ENCODE measurements at regions not wholly inside any gene's neighbourhood (a gene's known extent, or its start where the extent isn't known, plus 50 kb on each side); places are given as distances from the start of the nearest gene placed in this dataset.

DNA sequence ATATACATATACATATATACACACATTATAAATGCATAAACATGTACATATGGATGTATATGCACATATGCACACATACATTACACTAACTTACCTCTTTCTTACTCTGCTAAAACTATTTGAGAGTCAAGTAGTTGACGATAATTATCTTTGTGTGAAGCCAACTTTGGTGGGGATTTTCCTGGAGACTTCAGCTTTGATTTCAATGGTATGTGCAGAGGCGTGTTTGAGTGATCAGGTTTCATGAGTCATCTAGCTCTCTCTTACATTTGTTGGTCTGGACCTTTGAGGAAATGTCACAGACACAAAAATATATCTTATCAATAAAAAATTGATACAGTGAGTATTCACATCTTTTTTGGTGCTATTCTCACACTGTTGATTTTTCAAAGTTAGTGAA is 769.1 kb upstream of the LUZP2 start:
- Histone ChIP-seq H3K27me3 (ENCODE audit: insufficient read depth, low read length, poor library complexity, severe bottlenecking) (no peaks in the 10 kb centered on the region), H3K4me3 (ENCODE audit: low read length) (no peak overlapping the region), H3K9me3 (ENCODE audit: low read length) (peaks cover 5% of the 10 kb centered on the region), H3K36me3 (ENCODE audit: insufficient read depth, low read length) (no peaks in the 10 kb centered on the region), H3K27ac (ENCODE audit: low read depth, low read length) (no peak overlapping the region), H3K4me1 (ENCODE audit: insufficient read depth, low read length) (no peaks in the 10 kb centered on the region)
- no peak for DNase-seq
- no peak overlapping the region for H3K4me3 Mint-ChIP-seq
- H3K27ac Mint-ChIP-seq, result no peak overlapping the region
- H3K4me1 Mint-ChIP-seq, result no peaks in the 10 kb centered on the region
- H3K9me3 Mint-ChIP-seq, result peaks cover 0 to 17% (median 4%) of the 10 kb centered on the region in 5 donors
- H3K27me3 Mint-ChIP-seq, result no peaks in the 10 kb centered on the region
- H3K36me3 Mint-ChIP-seq, result no peaks in the 10 kb centered on the region
- ChIA-PET POLR2A (no interaction called here), CTCF (no interaction called here)

DNA sequence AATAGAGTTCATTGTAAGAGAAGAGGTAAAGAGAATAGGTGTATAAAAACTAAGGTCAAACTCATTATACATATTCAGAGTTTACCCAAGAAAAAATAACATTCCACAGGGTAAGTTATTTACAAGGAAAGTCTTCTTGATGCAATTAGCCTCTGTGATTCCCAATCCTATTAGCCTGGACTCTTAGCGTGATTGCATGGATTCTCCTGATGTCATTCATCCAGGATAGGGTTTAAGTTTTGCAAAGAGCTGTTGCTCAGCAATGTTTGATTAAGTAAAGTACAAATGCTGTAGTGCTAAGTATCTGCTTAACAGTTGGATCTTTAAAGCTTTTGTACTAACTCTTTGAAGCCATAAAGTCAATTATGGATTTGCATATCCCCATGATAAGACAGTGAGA is 767.8 kb upstream of the LUZP2 start:
- Mint-ChIP-seq H3K4me1 (no peaks in the 10 kb centered on the region), H3K4me3 (no peak overlapping the region), H3K27ac (no peak overlapping the region), H3K36me3 (no peaks in the 10 kb centered on the region), H3K9me3 (peaks cover 0 to 21% (median 5%) of the 10 kb centered on the region in 5 donors), H3K27me3 (no peaks in the 10 kb centered on the region)
- peaks cover 5% of the 10 kb centered on the region for H3K9me3 ChIP-seq (ENCODE audit: low read length)
- ChIA-PET POLR2A (no interaction called here), CTCF (no interaction called here)
- H3K4me1 ChIP-seq (ENCODE audit: insufficient read depth, low read length), result no peaks in the 10 kb centered on the region
- H3K36me3 ChIP-seq (ENCODE audit: insufficient read depth, low read length), result no peaks in the 10 kb centered on the region
- no peak for DNase-seq
- no peaks in the 10 kb centered on the region for H3K27me3 ChIP-seq (ENCODE audit: insufficient read depth, low read length, poor library complexity, severe bottlenecking)
- H3K27ac ChIP-seq (ENCODE audit: low read depth, low read length), result no peak overlapping the region
- no peak overlapping the region for H3K4me3 ChIP-seq (ENCODE audit: low read length)

- Mint-ChIP-seq H3K4me1 (no peaks in the 10 kb centered on the region), H3K9me3 (peaks cover 3 to 28% (median 6%) of the 10 kb centered on the region in 5 donors), H3K4me3 (no peak overlapping the region), H3K36me3 (no peaks in the 10 kb centered on the region), H3K27ac (no peak overlapping the region), H3K27me3 (no peaks in the 10 kb centered on the region)
- Histone ChIP-seq H3K4me1 (ENCODE audit: insufficient read depth, low read length) (no peaks in the 10 kb centered on the region), H3K36me3 (ENCODE audit: insufficient read depth, low read length) (no peaks in the 10 kb centered on the region), H3K27ac (ENCODE audit: low read depth, low read length) (no peak overlapping the region), H3K27me3 (ENCODE audit: insufficient read depth, low read length, poor library complexity, severe bottlenecking) (no peaks in the 10 kb centered on the region), H3K9me3 (ENCODE audit: low read length) (peaks cover 5% of the 10 kb centered on the region), H3K4me3 (ENCODE audit: low read length) (no peak overlapping the region)
- no peak for DNase-seq
- ChIA-PET CTCF (no interaction called here), POLR2A (no interaction called here)
These were observed 766.4 kb upstream of the LUZP2 start for GRCh38 chr11:23730307-23730998.

- H3K9me3 ChIP-seq (ENCODE audit: low read length), result no peaks in the 10 kb centered on the region
- Mint-ChIP-seq H3K36me3 (no peaks in the 10 kb centered on the region), H3K27ac (no peak overlapping the region), H3K4me1 (no peaks in the 10 kb centered on the region), H3K4me3 (no peak overlapping the region), H3K9me3 (peaks cover 3 to 34% (median 6%) of the 10 kb centered on the region in 5 donors), H3K27me3 (no peaks in the 10 kb centered on the region)
- no peak for DNase-seq
- no peaks in the 10 kb centered on the region for H3K36me3 ChIP-seq (ENCODE audit: insufficient read depth, low read length)
- H3K27ac ChIP-seq (ENCODE audit: low read depth, low read length), result no peak overlapping the region
- H3K4me3 ChIP-seq (ENCODE audit: low read length), result no peak overlapping the region
- H3K4me1 ChIP-seq (ENCODE audit: insufficient read depth, low read length), result no peaks in the 10 kb centered on the region
- no peaks in the 10 kb centered on the region for H3K27me3 ChIP-seq (ENCODE audit: insufficient read depth, low read length, poor library complexity, severe bottlenecking)
- CTCF ChIA-PET, result no interaction called here
- POLR2A ChIA-PET, result no interaction called here
These were observed 764.8 kb upstream of the LUZP2 start for GRCh38 chr11:23732026-23732425.

DNA sequence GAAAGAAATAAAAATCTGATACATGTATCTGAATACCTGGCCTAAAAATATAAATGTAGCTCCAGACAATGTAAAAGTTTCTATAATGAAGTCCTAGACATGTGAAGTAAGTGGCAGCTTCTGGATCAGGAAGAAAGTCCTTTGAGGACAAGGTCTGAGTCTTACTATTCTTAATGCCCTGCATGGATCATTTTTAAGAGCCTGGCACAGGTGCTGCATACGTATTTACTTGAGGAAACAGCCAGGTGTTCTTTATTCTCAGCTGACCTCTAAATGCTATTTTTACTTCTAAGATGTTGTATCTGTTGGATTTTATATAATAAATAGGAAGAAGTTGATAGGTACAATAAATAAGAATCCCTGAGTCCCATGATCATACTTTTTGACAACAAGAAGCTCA is 750.0 kb upstream of the LUZP2 start:
- CTCF ChIA-PET, result no interaction called here

GRCh38 chr11:23749762-23750430 is 747.0 kb upstream of the LUZP2 start:
- no peaks in the 10 kb centered on the region for H3K27me3 ChIP-seq (ENCODE audit: insufficient read depth, low read length, poor library complexity, severe bottlenecking)
- no peak overlapping the region for H3K27ac ChIP-seq (ENCODE audit: low read depth, low read length)
- H3K27me3 Mint-ChIP-seq, result no peaks in the 10 kb centered on the region
- H3K9me3 Mint-ChIP-seq, result peaks cover 0 to 18% (median 5%) of the 10 kb centered on the region in 5 donors
- no peak overlapping the region for H3K27ac Mint-ChIP-seq
- no peaks in the 10 kb centered on the region for H3K4me1 Mint-ChIP-seq
- no peaks in the 10 kb centered on the region for H3K9me3 ChIP-seq (ENCODE audit: low read length)
- no peaks in the 10 kb centered on the region for H3K36me3 Mint-ChIP-seq
- DNase-seq, result no peak
- H3K36me3 ChIP-seq (ENCODE audit: insufficient read depth, low read length), result no peaks in the 10 kb centered on the region
- no peaks in the 10 kb centered on the region for H3K4me1 ChIP-seq (ENCODE audit: insufficient read depth, low read length)
- POLR2A ChIA-PET, result no interaction called here
- no peak overlapping the region for H3K4me3 Mint-ChIP-seq
- CTCF ChIA-PET, result no interaction called here
- no peak overlapping the region for H3K4me3 ChIP-seq (ENCODE audit: low read length)

More for the DNA sequence above, 750.0 kb upstream of the LUZP2 start:
- Mint-ChIP-seq H3K27me3 (no peaks in the 10 kb centered on the region), H3K4me1 (no peaks in the 10 kb centered on the region), H3K27ac (no peak overlapping the region), H3K36me3 (no peaks in the 10 kb centered on the region), H3K4me3 (no peak overlapping the region), H3K9me3 (peaks cover 0 to 21% (median 2%) of the 10 kb centered on the region in 5 donors)
- Histone ChIP-seq H3K27me3 (ENCODE audit: insufficient read depth, low read length, poor library complexity, severe bottlenecking) (no peaks in the 10 kb centered on the region), H3K4me1 (ENCODE audit: insufficient read depth, low read length) (no peaks in the 10 kb centered on the region), H3K27ac (ENCODE audit: low read depth, low read length) (no peak overlapping the region), H3K9me3 (ENCODE audit: low read length) (no peaks in the 10 kb centered on the region), H3K36me3 (ENCODE audit: insufficient read depth, low read length) (no peaks in the 10 kb centered on the region), H3K4me3 (ENCODE audit: low read length) (no peak overlapping the region)
- POLR2A ChIA-PET, result no interaction called here
- DNase-seq, result no peak

DNA sequence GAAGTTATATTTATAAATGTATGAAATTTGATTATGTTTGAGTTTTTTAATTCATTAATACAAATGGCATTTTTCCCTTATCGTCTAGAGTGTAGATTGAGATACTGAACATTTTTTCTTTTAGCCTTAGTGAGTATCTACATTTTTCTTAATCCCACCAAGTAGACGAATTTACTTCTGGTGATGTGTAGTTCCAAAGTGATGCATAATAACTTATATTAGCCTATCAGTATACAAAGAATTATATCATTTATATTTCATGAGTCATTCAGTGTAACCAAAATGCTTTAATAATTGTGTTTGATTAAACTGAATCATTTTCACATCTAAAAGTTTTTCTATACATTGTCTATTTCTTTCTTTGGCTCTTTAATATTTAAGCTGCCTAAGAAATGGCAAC is 745.6 kb upstream of the LUZP2 start:
- Mint-ChIP-seq H3K27me3 (no peaks in the 10 kb centered on the region), H3K4me1 (no peaks in the 10 kb centered on the region), H3K4me3 (no peak overlapping the region), H3K36me3 (no peaks in the 10 kb centered on the region), H3K9me3 (peaks cover 0 to 28% (median 6%) of the 10 kb centered on the region in 5 donors), H3K27ac (no peak overlapping the region)
- ChIA-PET CTCF (no interaction called here), POLR2A (no interaction called here)
- Histone ChIP-seq H3K9me3 (ENCODE audit: low read length) (no peaks in the 10 kb centered on the region), H3K4me3 (ENCODE audit: low read length) (no peak overlapping the region), H3K36me3 (ENCODE audit: insufficient read depth, low read length) (no peaks in the 10 kb centered on the region), H3K4me1 (ENCODE audit: insufficient read depth, low read length) (no peaks in the 10 kb centered on the region), H3K27me3 (ENCODE audit: insufficient read depth, low read length, poor library complexity, severe bottlenecking) (no peaks in the 10 kb centered on the region), H3K27ac (ENCODE audit: low read depth, low read length) (no peak overlapping the region)
- no peak for DNase-seq

DNA sequence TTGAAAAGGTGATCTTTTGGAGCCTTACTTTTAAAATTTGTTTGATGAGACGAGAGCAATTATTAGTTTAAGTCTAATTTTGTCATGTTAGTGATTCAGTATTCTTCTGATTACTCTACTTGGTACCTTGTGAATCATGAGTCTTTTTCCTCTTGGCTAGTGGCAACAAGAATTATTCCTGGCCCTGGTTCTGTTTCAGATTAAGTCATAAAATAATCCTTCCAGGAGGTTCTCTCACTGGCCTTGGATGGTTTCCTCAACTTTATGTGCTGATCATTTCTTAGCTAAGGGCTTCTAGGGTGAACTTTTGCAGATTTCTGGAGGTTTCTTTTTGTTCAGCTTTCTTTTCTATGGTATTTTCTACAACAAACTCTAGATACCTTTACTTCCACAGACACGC is 741.8 kb upstream of the LUZP2 start:
- H3K27ac ChIP-seq (ENCODE audit: low read depth, low read length), result no peak overlapping the region
- H3K4me1 ChIP-seq (ENCODE audit: insufficient read depth, low read length), result no peaks in the 10 kb centered on the region
- no peaks in the 10 kb centered on the region for H3K9me3 ChIP-seq (ENCODE audit: low read length)
- no peak overlapping the region for H3K4me3 ChIP-seq (ENCODE audit: low read length)
- H3K27me3 ChIP-seq (ENCODE audit: insufficient read depth, low read length, poor library complexity, severe bottlenecking), result no peaks in the 10 kb centered on the region
- POLR2A ChIA-PET, result no interaction called here
- no peak overlapping the region for H3K4me3 Mint-ChIP-seq
- H3K36me3 Mint-ChIP-seq, result no peaks in the 10 kb centered on the region
- H3K27ac Mint-ChIP-seq, result no peak overlapping the region
- DNase-seq, result no peak
- peaks cover 2 to 21% (median 8%) of the 10 kb centered on the region in 5 donors for H3K9me3 Mint-ChIP-seq
- no peaks in the 10 kb centered on the region for H3K4me1 Mint-ChIP-seq
- no peaks in the 10 kb centered on the region for H3K27me3 Mint-ChIP-seq
- CTCF ChIA-PET, result no interaction called here
- H3K36me3 ChIP-seq (ENCODE audit: insufficient read depth, low read length), result no peaks in the 10 kb centered on the region
